Heart left ventricle (tissue), 16 donors: ENCODE measurements at regions not wholly inside any gene's neighbourhood (a gene's known extent, or its start where the extent isn't known, plus 50 kb on each side); places are given as distances from the start of the nearest gene placed in this dataset.

Source experiments
- ATAC-seq, 4 donors: fragments of 200-7000 bp; cut with Tn5 transposase; one replicate each; pipeline ENCODE4 v1.9.1; 2020 to 2022; ENCODE audit warnings: moderate library complexity in 4 of 4, mild to moderate bottlenecking in 3 of 4, moderate number of reproducible peaks in 1 of 4
- DNase-seq, 5 donors: peaks; one replicate each; pipeline ENCODE4 v3.0.0-alpha.2; 2020
- H3K27ac ChIP-seq, 12 donors: fragments of 200-600 bp; sonication (generic) in 4 of 12; one replicate each; pipeline versions ENCODE4 v1.5.0 to v1.8.0; 2016 to 2022; ENCODE audit warnings: mild to moderate bottlenecking in 2 of 12
- H3K27me3 ChIP-seq, 9 donors: fragments of 200-600 bp; sonication (generic) in 2 of 9; one replicate each; pipeline versions ENCODE4 v1.5.1 to v1.8.0; 2016 to 2022; ENCODE audit warnings: mild to moderate bottlenecking in 3 of 9
- H3K36me3 ChIP-seq, 9 donors: fragments of 200-600 bp; sonication (generic) in 2 of 9; one replicate each; pipeline versions ENCODE4 v1.5.0 to v1.8.0; 2018 to 2022; ENCODE audit warnings: mild to moderate bottlenecking in 2 of 9
- H3K4me1 ChIP-seq, 12 donors: fragments of 200-600 bp; sonication (generic) in 4 of 12; one replicate each; pipeline versions ENCODE4 v1.5.0 to v1.8.0; 2016 to 2022; ENCODE audit warnings: mild to moderate bottlenecking in 3 of 12
- H3K4me3 ChIP-seq, 12 donors: fragments of 200-600 bp; sonication (generic) in 4 of 12; one replicate each; pipeline versions ENCODE4 v1.5.0 to v1.8.0; 2017 to 2022; ENCODE audit warnings: mild to moderate bottlenecking in 9 of 12, moderate library complexity in 4 of 12
- H3K9me3 ChIP-seq, 12 donors: fragments of 200-600 bp; sonication (generic) in 4 of 12; one replicate each; pipeline versions ENCODE4 v1.5.0 to v1.8.0; 2016 to 2022; ENCODE audit warnings: mild to moderate bottlenecking in 1 of 12
- POLR2A ChIP-seq, 2 donors: fragments of 450-650 bp; IDR thresholded peaks; one replicate each; pipeline ENCODE4 v1.6.1; 2017; ENCODE audit warnings: antibody characterized with exemption in 2 of 2, mild to moderate bottlenecking in 2 of 2, moderate library complexity in 2 of 2
- WGBS, 4 donors: extraction: QIAGEN DNeasy Blood & Tissue Kit in 2 of 4; methylation state at CpG; one replicate each; pipeline versions ENCODE4 v1.1.5 to v1.1.7; 2013 to 2018; 5-methylcytosine and 5-hydroxymethylcytosine counted together
- intact Hi-C, 10 donors: fragments of 100-400 bp; cut with DNase I; formaldehyde crosslinking; loops; one replicate each; pipeline versions ENCODE4 v1.11.1 to v1.14.2; 2022
- TF ChIP-seq, protein P1 (sequence below), 12 donors: fragments of 200-600 bp; sonication (generic) in 4 of 12; IDR thresholded peaks; one replicate each; pipeline versions ENCODE4 v1.5.0 to v1.8.0; 2018 to 2022; ENCODE audit warnings: antibody characterized with exemption in 12 of 12, mild to moderate bottlenecking in 5 of 12
- donor health status: ischemic (EF 13 %, LVEDD 7.1; RV severe dilation, severe dysfunction).
- donor health status: healthy with polysubstance abuse.
- donor health status: DM: no; HTN: yes; CAD: no.
- donor health status: DM: no; HTN: no; CAD: no.
- donor health status: ischemic (EF 25% LVEDD 6.9; RV normal size, moderate dysfunction).
- donor health status: ischemic (EF 25% LVEDD 5.7; RV mildly dilated, moderate dysfunction).
- donor health status: healthy.
- donor health status: DM: yes; HTN: yes; CAD: no.
- donor health status: ischemic (EF 35%, LVEDD 5.7; RV mildly dilated, moderate dysfunction).
- donor health status: nonischemic (EF 11% LVEDD 7.7; RV severe dilation, severe dysfunction).
- donor health status: DM: yes; HTN: yes; CAD: no.
- donor health status: PGD.
- donor health status: ischemic (EF 29% LVEDD 5.4; RV normal size, mild dysfunction).
- donor health status: nonischemic (EF 23%, LVEDD 6.1; RV moderate dilation, normal function).

DNA sequence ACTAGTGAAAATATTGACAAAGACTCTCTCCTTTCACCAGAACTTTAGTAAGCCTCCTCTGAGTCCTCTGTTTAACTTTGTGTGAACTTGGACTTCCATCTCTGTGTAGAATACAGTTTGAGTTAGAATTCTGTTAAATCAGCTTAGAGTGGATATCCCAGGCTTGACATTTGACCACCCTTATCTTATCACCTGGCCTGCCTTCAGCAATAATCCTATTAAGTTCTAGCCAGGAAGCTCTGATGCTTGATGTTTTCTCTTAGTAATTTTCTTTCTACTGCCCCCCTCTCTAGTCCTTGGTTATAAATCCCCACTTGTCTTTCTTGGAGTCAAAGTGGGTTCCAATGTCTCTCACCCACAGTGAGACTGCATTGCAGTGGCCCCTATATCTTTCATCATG, 702.7 kb upstream of the GCFC2 start:
- Histone ChIP-seq H3K27me3 (no peaks in the 10 kb centered on the region), H3K27ac (no peak overlapping the region), H3K9me3 (peaks cover 0 to 5% (median 0%) of the 10 kb centered on the region in 12 donors), H3K4me1 (no peaks in the 10 kb centered on the region), H3K4me3 (no peak overlapping the region), H3K36me3 (no peaks in the 10 kb centered on the region)
- intact Hi-C loops, result no loop called here
- DNase-seq (no peak), ATAC-seq (no peak)
- TF ChIP-seq POLR2A (IDR thresholded peaks at IDR 0.05), result no peak
- TF ChIP-seq, protein P1, sequence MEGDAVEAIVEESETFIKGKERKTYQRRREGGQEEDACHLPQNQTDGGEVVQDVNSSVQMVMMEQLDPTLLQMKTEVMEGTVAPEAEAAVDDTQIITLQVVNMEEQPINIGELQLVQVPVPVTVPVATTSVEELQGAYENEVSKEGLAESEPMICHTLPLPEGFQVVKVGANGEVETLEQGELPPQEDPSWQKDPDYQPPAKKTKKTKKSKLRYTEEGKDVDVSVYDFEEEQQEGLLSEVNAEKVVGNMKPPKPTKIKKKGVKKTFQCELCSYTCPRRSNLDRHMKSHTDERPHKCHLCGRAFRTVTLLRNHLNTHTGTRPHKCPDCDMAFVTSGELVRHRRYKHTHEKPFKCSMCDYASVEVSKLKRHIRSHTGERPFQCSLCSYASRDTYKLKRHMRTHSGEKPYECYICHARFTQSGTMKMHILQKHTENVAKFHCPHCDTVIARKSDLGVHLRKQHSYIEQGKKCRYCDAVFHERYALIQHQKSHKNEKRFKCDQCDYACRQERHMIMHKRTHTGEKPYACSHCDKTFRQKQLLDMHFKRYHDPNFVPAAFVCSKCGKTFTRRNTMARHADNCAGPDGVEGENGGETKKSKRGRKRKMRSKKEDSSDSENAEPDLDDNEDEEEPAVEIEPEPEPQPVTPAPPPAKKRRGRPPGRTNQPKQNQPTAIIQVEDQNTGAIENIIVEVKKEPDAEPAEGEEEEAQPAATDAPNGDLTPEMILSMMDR (IDR thresholded peaks at IDR 0.05), result no peak

DNA sequence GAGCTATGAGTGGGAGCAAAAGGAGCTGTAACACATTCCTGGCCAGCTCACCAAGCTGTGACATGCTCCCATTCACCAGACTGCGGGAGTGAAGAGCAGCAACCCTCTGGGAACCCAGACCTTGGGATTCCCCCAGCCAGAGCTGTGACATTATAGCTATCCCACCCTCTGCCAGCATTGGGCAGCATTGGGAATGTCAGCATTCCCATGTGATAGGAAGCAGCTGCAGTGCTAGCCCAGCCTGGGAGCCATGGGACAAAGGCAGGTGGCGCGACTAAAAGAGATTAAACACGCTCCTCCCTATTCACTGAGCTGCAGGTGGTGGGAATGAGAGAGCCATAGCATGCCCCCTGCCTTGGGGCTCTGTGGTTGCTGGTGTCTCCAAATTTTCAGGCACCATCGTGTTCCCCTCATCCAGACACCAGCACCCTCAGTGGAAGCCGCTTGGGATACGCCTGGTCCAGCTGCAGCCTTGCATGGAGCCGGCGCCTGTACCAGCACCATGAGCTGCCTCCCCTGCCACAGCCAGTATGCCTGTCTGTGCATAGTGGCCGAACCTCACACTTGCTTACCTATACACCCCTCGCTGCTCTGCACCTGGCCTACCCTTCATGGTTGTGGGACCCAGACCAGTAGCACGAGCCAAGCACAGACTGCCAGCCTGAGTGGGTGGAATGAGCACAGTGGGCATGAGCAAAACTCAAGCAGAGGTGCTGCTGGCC, 695.6 kb upstream of the GCFC2 start:
- WGBS, 4 donors, result 80 to 93% (median 90%) methylated on average over 9 to 12 of the region's 12 CpGs
- Histone ChIP-seq H3K9me3 (peaks cover 0 to 8% (median 0%) of the 10 kb centered on the region in 12 donors), H3K36me3 (no peaks in the 10 kb centered on the region), H3K27me3 (no peaks in the 10 kb centered on the region), H3K4me3 (no peak overlapping the region), H3K27ac (no peak overlapping the region), H3K4me1 (no peaks in the 10 kb centered on the region)
- no peak for ATAC-seq
- no peak for TF ChIP-seq POLR2A (IDR thresholded peaks at IDR 0.05)
- TF ChIP-seq, protein P1 (IDR thresholded peaks at IDR 0.05), result no peak
- intact Hi-C loops, result no loop called here
- no peak for DNase-seq

DNA sequence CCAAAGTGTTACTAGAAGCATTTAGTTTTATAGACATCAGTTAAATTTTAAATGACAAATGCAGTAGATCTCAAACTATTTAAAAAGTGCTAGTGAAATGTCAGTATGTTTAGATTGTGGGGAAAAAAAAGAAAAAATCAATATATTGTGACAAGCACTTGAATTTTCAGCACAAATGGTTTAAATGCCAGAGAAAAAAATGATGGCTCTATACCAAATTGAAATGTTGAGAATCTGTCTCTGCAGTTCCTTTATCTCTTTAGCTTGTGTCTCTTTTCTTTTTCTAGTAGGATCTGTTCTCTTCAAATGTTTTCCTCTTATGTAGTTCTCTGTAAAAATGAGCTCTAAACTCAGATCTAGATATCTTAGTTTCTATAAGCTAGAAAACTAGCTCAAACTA, 682.6 kb upstream of the GCFC2 start:
- ATAC-seq, result no peak
- intact Hi-C loops, result no loop called here

DNA sequence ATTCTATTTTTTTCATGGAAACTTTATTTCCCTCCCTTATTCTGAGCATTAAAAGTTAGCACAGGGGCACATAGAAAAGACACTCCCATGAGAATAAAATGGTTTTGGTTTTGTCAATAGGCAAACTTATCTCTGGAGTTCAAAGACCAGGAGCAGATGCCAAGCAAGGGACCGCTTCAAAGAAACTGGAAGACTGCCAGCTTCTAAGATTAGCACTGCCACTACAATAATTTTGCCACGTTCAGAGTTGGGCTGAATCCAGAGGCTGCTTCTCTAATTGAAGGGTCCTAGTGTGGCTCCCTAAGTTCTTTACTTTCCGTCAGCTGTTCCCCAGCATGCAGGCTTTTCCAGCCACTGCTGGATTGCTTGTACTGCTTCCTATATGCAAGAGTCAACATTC, 681.0 kb upstream of the GCFC2 start:
- Histone ChIP-seq H3K4me1 (peaks cover 0 to 11% (median 0%) of the 10 kb centered on the region in 12 donors), H3K36me3 (no peaks in the 10 kb centered on the region), H3K27me3 (no peaks in the 10 kb centered on the region), H3K27ac (no peak overlapping the region), H3K4me3 (no peak overlapping the region), H3K9me3 (no peaks in the 10 kb centered on the region)
- DNase-seq (peak in 3 of 5 donors; percentile 11 to 31 (median 29)), ATAC-seq (peak in 3 of 4 donors; percentile 49 to 71 (median 69))
- 2 to 19% (median 4%) methylated on average over 3 of the region's 3 CpGs for WGBS, 4 donors
- intact Hi-C loops, result no loop called here
- TF ChIP-seq POLR2A (IDR thresholded peaks at IDR 0.05), result no peak
- TF ChIP-seq, protein P1 (IDR thresholded peaks at IDR 0.05), result no peak

More for the DNA sequence above, 682.6 kb upstream of the GCFC2 start:
- no peak for DNase-seq
- TF ChIP-seq, protein P1 (IDR thresholded peaks at IDR 0.05), result no peak
- no peak for TF ChIP-seq POLR2A (IDR thresholded peaks at IDR 0.05)
- Histone ChIP-seq H3K27ac (no peak overlapping the region), H3K27me3 (no peaks in the 10 kb centered on the region), H3K4me1 (peaks cover 0 to 11% (median 0%) of the 10 kb centered on the region in 12 donors), H3K36me3 (no peaks in the 10 kb centered on the region), H3K9me3 (no peaks in the 10 kb centered on the region), H3K4me3 (no peak overlapping the region)
